Stimulated activated CD8-positive, alpha-beta memory T cell treated with anti-CD3 and anti-CD28 coated beads, Interleukin-4, amount 100 ng/mL, for 1 hour (primary cell): ENCODE measurements at regions not wholly inside any gene's neighbourhood (a gene's known extent, or its start where the extent isn't known, plus 50 kb on each side); places are given as distances from the start of the nearest gene placed in this dataset.

ENCODE experiments used
- DNase-seq, 2 donors: peaks; one replicate each; pipeline ENCODE4 v3.0.0-alpha.2; 2020; ENCODE audit warnings: low read depth in 2 of 2, low spot score in 1 of 2

- DNase-seq = no peak
These were observed 63.5 kb downstream of the DNTTIP2 start for GRCh38 chr1:93815366-93816110.

DNA sequence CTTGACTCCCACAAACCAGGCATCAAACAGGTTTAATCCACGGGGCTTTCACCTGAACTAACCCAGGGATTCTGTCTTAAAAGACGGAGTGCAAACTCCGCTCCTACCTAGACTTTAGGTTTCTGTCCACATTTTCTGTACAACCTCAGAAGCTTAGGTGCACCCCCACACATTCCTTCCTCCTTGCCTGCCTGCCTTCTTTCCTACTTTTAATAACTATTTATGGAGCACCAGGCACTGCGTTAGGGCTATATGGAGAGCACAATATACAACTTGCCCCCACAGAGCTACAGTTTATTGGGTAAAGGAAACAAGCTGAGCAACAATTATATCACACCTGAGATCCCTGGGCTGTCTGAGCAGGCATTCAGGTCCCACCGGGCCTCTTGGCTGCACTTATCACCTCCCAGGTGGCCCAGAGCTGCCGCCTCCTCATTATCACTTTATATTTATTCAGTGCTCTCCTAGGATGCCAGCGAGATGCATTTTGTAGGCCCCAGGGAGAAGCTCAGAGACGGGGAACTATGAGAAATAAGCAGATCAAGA is 64.1 kb downstream of the DNTTIP2 start:
- DNase-seq = no peak

GRCh38 chr1:93814059-93814794 is 64.8 kb downstream of the DNTTIP2 start:
- no peak for DNase-seq

DNA sequence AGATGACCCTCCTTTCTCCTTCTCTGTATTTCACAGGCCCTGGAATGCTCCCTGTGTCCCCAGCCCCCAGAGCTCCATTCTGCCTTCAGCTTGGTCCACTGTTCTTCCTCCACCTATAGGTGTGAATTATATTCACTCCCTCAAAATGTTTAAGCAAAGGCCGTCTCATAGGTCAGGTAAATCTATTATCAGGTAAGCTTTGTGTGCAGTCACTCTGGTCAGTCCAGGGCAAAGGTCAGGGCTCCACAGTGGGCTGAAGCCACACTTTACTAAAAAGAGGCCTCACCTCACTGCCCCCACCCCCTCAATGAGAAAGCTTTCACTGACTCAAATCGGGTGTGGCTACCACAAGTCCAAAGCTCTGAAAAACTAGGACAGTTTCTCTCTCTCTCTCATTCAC is 65.9 kb downstream of the DNTTIP2 start:
- DNase-seq = no peak

- DNase-seq = no peak
These were observed 67.5 kb downstream of the DNTTIP2 start for GRCh38 chr1:93811326-93812065.

GRCh38 chr1:93810316-93810715 is 68.7 kb downstream of the DNTTIP2 start:
- no peak for DNase-seq

DNA sequence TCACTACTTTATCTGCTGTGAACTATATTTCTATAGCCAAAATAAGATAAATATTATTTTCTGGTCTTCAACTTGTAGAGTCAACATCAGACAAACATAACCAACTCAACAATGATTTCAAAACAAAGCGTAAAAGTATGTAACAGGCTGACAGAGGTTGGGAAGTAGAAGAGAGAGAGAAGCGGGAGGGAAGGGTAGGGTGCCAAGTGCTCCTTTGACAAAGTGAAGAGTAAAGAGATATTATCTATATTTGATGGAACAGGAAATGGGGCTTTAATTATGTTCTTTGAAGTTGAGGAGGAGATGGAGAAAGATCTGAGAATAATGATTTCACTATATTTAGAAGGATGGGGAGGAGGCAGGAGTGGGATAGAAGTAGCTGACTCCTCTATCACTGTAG is 70.1 kb downstream of the DNTTIP2 start:
- no peak for DNase-seq

DNA sequence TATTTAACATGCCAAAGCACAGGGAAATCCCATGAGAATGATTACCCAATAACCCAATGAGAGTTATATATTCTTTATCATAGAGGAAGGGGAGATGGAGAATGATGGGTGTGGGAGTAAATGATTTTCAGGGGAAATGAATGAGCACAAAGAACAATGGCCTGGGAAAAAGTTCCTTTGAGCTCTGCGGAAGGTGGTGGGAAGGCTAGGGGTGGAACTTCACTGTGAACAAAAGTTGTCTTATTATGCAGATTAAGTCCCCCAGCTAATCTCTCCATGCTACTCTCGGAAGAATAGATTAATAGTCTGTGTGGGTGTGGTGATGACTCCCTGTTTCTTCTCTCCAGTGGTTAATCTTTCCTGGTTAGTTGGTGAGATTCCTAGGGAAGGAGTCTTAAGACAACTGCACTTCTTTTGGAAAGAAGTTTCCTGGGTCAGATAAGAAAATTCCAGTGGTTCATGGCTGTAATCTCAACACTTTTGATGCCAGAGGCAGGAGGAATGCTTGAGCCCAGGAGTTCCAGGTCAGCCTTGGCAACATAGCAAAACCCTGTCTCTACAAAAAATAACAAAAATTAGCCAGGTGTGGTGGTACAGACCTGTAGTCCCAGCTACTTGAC is 71.6 kb downstream of the DNTTIP2 start:
- DNase-seq = no peak

DNA sequence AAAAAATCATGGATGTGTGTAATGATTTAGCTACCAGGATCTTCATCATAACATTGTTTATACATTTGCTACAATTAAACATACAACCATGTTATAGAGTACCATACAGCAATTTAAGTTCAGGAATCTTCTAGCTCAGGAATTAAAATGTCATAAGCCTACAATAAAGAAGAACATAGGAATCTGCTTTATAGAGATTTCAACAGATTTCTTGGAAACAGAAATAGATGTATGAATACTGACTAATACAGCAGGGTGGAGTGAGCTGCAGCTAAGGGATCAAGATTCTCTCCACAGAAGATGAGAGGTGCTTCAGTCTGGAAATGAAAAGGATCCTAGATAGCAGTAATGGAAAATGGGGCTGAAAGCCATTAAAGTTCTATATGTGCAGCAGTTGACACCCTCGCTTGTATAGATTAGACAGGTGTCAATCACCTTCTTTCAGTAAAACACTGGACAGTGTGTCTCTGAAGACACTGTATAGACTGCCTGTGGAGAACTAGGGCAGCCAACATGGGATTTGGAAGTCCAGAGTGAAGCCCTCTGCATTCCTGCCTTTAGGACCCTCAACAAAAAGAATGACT is 73.9 kb downstream of the DNTTIP2 start:
- DNase-seq = no peak

- no peak for DNase-seq
These were observed 74.6 kb downstream of the DNTTIP2 start for GRCh38 chr1:93804412-93804811.

DNA sequence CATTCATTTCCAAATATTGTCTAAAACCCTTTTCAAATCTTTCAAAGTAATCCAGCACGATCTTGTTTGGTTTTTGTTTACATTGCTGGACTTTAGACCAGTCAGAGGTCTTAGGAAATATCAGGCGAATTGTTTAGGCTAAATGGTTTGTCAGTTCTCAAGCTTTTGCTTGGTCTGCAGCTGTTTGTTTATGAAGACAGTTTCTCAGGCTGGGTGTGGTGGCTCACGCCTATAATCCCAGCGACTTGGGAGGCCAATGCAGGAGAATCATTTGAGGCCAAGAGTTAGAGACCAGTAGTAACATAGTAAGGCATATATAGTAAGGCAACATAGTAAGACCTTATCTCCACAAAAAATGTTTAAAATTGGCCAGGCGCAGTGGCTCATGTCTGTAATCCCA is 77.5 kb downstream of the DNTTIP2 start:
- DNase-seq = no peak

DNA sequence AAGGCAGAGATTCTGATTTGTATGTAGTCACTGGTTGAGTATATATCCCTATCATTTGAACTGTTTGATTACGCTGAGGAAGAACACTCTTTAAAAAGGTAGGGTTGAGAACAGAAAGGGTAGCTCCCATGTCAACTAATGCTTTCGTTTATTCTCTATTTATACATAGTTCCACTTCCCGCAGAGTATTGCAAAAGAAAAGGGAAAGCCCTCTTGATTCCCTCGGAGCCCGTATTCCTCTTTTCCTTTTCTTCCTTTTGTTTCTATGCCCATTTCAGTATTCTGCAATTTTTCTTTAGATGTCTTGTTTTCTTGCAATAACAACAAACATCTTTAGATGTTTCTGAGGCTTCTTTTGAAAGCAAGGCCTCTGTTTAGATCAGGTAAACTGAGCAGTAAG is 78.2 kb downstream of the DNTTIP2 start:
- DNase-seq = no peak

- no peak for DNase-seq
These were observed 80.7 kb downstream of the DNTTIP2 start for GRCh38 chr1:93798291-93798690.

DNA sequence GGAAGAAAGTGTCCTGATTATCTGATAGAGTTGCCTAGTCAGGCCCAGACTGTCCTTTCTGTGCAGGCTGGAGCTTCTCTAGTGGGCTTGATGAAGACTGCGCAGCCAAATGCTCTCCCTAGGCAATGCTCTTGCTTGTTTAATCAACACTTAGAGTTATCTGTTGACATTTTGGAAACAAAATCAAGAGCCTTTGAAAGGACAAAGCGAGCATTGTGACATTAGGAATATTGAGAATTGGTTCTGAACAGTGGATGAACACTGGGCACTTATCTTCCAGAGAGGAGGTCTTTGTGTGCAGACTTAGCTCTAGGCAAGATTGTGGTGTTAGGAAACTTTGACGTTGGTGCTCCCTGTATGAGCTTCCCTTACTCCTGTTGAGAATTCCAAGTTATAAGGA is 94.5 kb downstream of the DNTTIP2 start:
- no peak for DNase-seq

GRCh38 chr1:93783876-93784275 is 95.1 kb downstream of the DNTTIP2 start:
- DNase-seq = no peak

- no peak for DNase-seq
These were observed 98.0 kb upstream of the BCAR3 start for GRCh38 chr1:93779540-93780165.

- no peak for DNase-seq
These were observed 96.8 kb upstream of the BCAR3 start for GRCh38 chr1:93778457-93778856.

GRCh38 chr1:93777255-93777654 is 95.6 kb upstream of the BCAR3 start:
- DNase-seq = no peak

DNA sequence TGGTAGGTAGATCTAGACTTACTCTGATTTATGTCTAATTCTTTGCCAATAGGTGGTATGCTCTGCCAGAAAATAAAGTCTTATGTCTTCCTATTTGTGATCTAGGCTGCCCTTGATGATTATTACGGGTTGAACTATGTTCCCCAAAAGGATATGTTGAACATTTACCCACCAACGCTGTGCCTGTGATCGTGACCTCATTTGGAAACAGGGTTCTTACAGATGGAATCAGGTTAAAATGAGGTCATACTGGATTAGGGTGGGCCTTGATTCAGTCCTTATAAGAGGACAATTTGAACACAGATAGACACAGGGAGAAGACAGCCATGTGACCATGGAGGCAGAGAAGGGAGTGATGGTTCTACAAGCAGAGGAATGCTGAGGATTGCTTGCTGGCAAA is 95.1 kb upstream of the BCAR3 start:
- DNase-seq = no peak

GRCh38 chr1:93775224-93775623 is 93.6 kb upstream of the BCAR3 start:
- no peak for DNase-seq

DNA sequence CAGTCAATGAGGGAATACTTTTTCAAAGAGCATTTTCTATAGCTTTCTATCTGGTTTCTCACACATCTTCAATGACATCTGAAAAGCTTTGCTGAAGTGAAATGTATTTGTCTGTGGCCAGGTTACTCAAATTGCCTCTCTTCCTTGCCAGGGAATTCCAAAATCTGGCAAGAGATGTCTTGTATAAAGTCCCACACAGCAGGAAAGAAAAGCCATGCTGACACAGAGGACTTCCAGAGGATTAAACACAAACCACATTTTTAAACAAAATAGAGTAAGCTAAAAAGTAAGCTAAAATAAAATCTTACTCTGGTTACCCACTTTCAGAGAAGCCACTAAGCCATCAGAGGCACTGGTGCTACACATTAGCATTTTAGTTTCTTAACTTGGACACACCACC is 93.1 kb upstream of the BCAR3 start:
- no peak for DNase-seq
